GM21526 (cell line): ENCODE measurements at regions not wholly inside any gene's neighbourhood (a gene's known extent, or its start where the extent isn't known, plus 50 kb on each side); places are given as distances from the start of the nearest gene placed in this dataset.

Experiments
- ATAC-seq: cut with Tn5 transposase; IDR thresholded peaks from one replicate; pipeline ENCODE4 v1.9.1; 2021; ENCODE audit warnings: moderate library complexity; ENCODE audit not compliant: unreplicated experiment, low FRiP score

GRCh38 chr2:43129676-43130547 is 96.5 kb downstream of the ZFP36L2 start:
- no peak for ATAC-seq

GRCh38 chr2:43128559-43128955 is 97.8 kb downstream of the ZFP36L2 start:
- ATAC-seq, result no peak

- ATAC-seq, result no peak
These were observed 98.4 kb downstream of the ZFP36L2 start for GRCh38 chr2:43127941-43128558.

GRCh38 chr2:43127208-43127940 is 99.0 kb downstream of the ZFP36L2 start:
- ATAC-seq, result no peak

GRCh38 chr2:43126817-43127207 is 99.6 kb downstream of the ZFP36L2 start:
- no peak for ATAC-seq

GRCh38 chr2:43125090-43125998 is 101.1 kb downstream of the ZFP36L2 start:
- ATAC-seq, result no peak

GRCh38 chr2:43124687-43125057 is 101.7 kb downstream of the ZFP36L2 start:
- ATAC-seq, result no peak

- no peak for ATAC-seq
These were observed 102.3 kb downstream of the ZFP36L2 start for GRCh38 chr2:43123981-43124686.

GRCh38 chr2:43123486-43123885 is 102.9 kb downstream of the ZFP36L2 start:
- ATAC-seq, result no peak

GRCh38 chr2:43123028-43123427 is 103.4 kb downstream of the ZFP36L2 start:
- no peak for ATAC-seq

- ATAC-seq, result no peak
These were observed 104.7 kb downstream of the ZFP36L2 start for GRCh38 chr2:43121580-43122314.

- ATAC-seq, result no peak
These were observed 107.1 kb downstream of the ZFP36L2 start for GRCh38 chr2:43119303-43119702.

GRCh38 chr2:43117521-43118143 is 108.8 kb downstream of the ZFP36L2 start:
- no peak for ATAC-seq

- no peak for ATAC-seq
These were observed 109.4 kb downstream of the ZFP36L2 start for GRCh38 chr2:43116988-43117387.

- ATAC-seq, result no peak
These were observed 110.5 kb downstream of the ZFP36L2 start for GRCh38 chr2:43115881-43116280.

- no peak for ATAC-seq
These were observed 112.2 kb downstream of the ZFP36L2 start for GRCh38 chr2:43114210-43114609.

GRCh38 chr2:43111788-43112554 is 114.4 kb downstream of the ZFP36L2 start:
- ATAC-seq, result no peak

GRCh38 chr2:43110442-43110871 is 115.9 kb downstream of the ZFP36L2 start:
- ATAC-seq, result no peak
